ENCODE measurements at regions not wholly inside any gene's neighbourhood (a gene's known extent, or its start where the extent isn't known, plus 50 kb on each side); places are given as distances from the start of the nearest gene placed in this dataset.

GRCh38 chr1:81420760-81421159 lies 380.0 kb upstream of the ADGRL2 start:
- TF ChIP-seq EZH2 (IDR thresholded peaks at IDR 0.05; ENCODE audit: borderline replicate concordance, low read depth, low read length, poor library complexity, severe bottlenecking) (no peak), CTCF (conservative IDR thresholded peaks at IDR 0.05; ENCODE audit: low read depth, low read length) (no peak)

Measured in A673 (cell line).